ENCODE measurements at regions not wholly inside any gene's neighbourhood (a gene's known extent, or its start where the extent isn't known, plus 50 kb on each side); places are given as distances from the start of the nearest gene placed in this dataset.

- no peak overlapping the region for H3K27ac Mint-ChIP-seq
- peaks cover 16% of the 10 kb centered on the region for H3K4me1 Mint-ChIP-seq (ENCODE audit: low read depth)
- DNase-seq: no peak
- intact Hi-C loops (cut with micrococcal nuclease): no loop called here
- H3K36me3 Mint-ChIP-seq: no peaks in the 10 kb centered on the region
- CTCF ChIA-PET: no interaction called here
- H3K9me3 Mint-ChIP-seq: no peaks in the 10 kb centered on the region
- no peaks in the 10 kb centered on the region for H3K27me3 Mint-ChIP-seq
- no peak overlapping the region for H3K4me3 Mint-ChIP-seq
- POLR2A ChIA-PET: no interaction called here
Measured at GRCh38 chr2:234331966-234332365, 164.9 kb downstream of the ARL4C start.

- no peak overlapping the region for H3K27ac Mint-ChIP-seq
- H3K9me3 Mint-ChIP-seq: no peaks in the 10 kb centered on the region
- peak; percentile 31 for DNase-seq
- H3K4me3 Mint-ChIP-seq: no peak overlapping the region
- ChIA-PET CTCF (no interaction called here), POLR2A (no interaction called here)
- peaks cover 16% of the 10 kb centered on the region for H3K4me1 Mint-ChIP-seq (ENCODE audit: low read depth)
- no peaks in the 10 kb centered on the region for H3K27me3 Mint-ChIP-seq
- H3K36me3 Mint-ChIP-seq: no peaks in the 10 kb centered on the region
- intact Hi-C loops (cut with micrococcal nuclease): no loop called here
Measured at GRCh38 chr2:234331566-234331965, 165.3 kb downstream of the ARL4C start.

- ChIA-PET POLR2A (no interaction called here), CTCF (no interaction called here)
- Mint-ChIP-seq H3K36me3 (no peaks in the 10 kb centered on the region), H3K4me3 (no peak overlapping the region), H3K27me3 (no peaks in the 10 kb centered on the region), H3K4me1 (ENCODE audit: low read depth) (peaks cover 12% of the 10 kb centered on the region), H3K27ac (no peak overlapping the region), H3K9me3 (no peaks in the 10 kb centered on the region)
- no peak for DNase-seq
- intact Hi-C loops (cut with micrococcal nuclease): no loop called here
Measured at GRCh38 chr2:234330902-234331301, 166.0 kb downstream of the ARL4C start.

- H3K27me3 Mint-ChIP-seq: no peaks in the 10 kb centered on the region
- H3K4me3 Mint-ChIP-seq: no peak overlapping the region
- ChIA-PET POLR2A (no interaction called here), CTCF (no interaction called here)
- H3K4me1 Mint-ChIP-seq (ENCODE audit: low read depth): peaks cover 12% of the 10 kb centered on the region
- no peak for DNase-seq
- no peaks in the 10 kb centered on the region for H3K36me3 Mint-ChIP-seq
- H3K27ac Mint-ChIP-seq: no peak overlapping the region
- no peaks in the 10 kb centered on the region for H3K9me3 Mint-ChIP-seq
- intact Hi-C loops (cut with micrococcal nuclease): no loop called here
Measured at GRCh38 chr2:234329202-234329960, 167.5 kb downstream of the ARL4C start.

- no peaks in the 10 kb centered on the region for H3K27me3 Mint-ChIP-seq
- POLR2A ChIA-PET: no interaction called here
- H3K4me1 Mint-ChIP-seq (ENCODE audit: low read depth): peaks cover 19% of the 10 kb centered on the region
- H3K9me3 Mint-ChIP-seq: no peaks in the 10 kb centered on the region
- no peak for DNase-seq
- CTCF ChIA-PET: no interaction called here
- intact Hi-C loops (cut with micrococcal nuclease): no loop called here
- H3K4me3 Mint-ChIP-seq: no peak overlapping the region
- no peaks in the 10 kb centered on the region for H3K36me3 Mint-ChIP-seq
- no peak overlapping the region for H3K27ac Mint-ChIP-seq
Measured at GRCh38 chr2:234328444-234328990, 168.4 kb downstream of the ARL4C start.

- DNase-seq: no peak
- CTCF ChIA-PET: interaction anchor here (0.7 kb wide), 1 partner anchor 52 kb away, joined by 3 read pairs; no protein-coding TSS in a partner anchor
- no peaks in the 10 kb centered on the region for H3K27me3 Mint-ChIP-seq
- no peaks in the 10 kb centered on the region for H3K36me3 Mint-ChIP-seq
- no peaks in the 10 kb centered on the region for H3K9me3 Mint-ChIP-seq
- intact Hi-C loops (cut with micrococcal nuclease): no loop called here
- no peak overlapping the region for H3K4me3 Mint-ChIP-seq
- peaks cover 28% of the 10 kb centered on the region for H3K4me1 Mint-ChIP-seq (ENCODE audit: low read depth)
- POLR2A ChIA-PET: no interaction called here
- no peak overlapping the region for H3K27ac Mint-ChIP-seq
Measured at GRCh38 chr2:234326694-234327093, 170.2 kb downstream of the ARL4C start.

- DNase-seq: no peak
- H3K36me3 Mint-ChIP-seq: no peaks in the 10 kb centered on the region
- CTCF ChIA-PET: interaction anchor here (0.7 kb wide), 1 partner anchor 189 kb away, joined by 3 read pairs; no protein-coding TSS in a partner anchor
- peaks cover 28% of the 10 kb centered on the region for H3K4me1 Mint-ChIP-seq (ENCODE audit: low read depth)
- H3K27me3 Mint-ChIP-seq: no peaks in the 10 kb centered on the region
- H3K4me3 Mint-ChIP-seq: no peak overlapping the region
- H3K9me3 Mint-ChIP-seq: no peaks in the 10 kb centered on the region
- intact Hi-C loops (cut with micrococcal nuclease): no loop called here
- POLR2A ChIA-PET: no interaction called here
- H3K27ac Mint-ChIP-seq: no peak overlapping the region
Measured at GRCh38 chr2:234324116-234324515, 172.8 kb downstream of the ARL4C start.

- peaks cover 32% of the 10 kb centered on the region for H3K4me1 Mint-ChIP-seq (ENCODE audit: low read depth)
- intact Hi-C loops (cut with micrococcal nuclease): loop anchor here (1.0 kb wide), 1 partner anchor 31 kb away; no protein-coding TSS in a partner anchor
- ChIA-PET POLR2A (no interaction called here), CTCF (no interaction called here)
- no peak for DNase-seq
- no peaks in the 10 kb centered on the region for H3K9me3 Mint-ChIP-seq
- H3K36me3 Mint-ChIP-seq: no peaks in the 10 kb centered on the region
- peak overlapping the region; percentile 60 for H3K27ac Mint-ChIP-seq
- H3K4me3 Mint-ChIP-seq: no peak overlapping the region
- no peaks in the 10 kb centered on the region for H3K27me3 Mint-ChIP-seq
Measured at GRCh38 chr2:234322766-234323465, 174.0 kb downstream of the ARL4C start.

GRCh38 chr2:234320066-234320465, 176.8 kb downstream of the ARL4C start:
- DNase-seq: no peak
- CTCF ChIA-PET: no interaction called here
- Mint-ChIP-seq H3K27ac (no peak overlapping the region), H3K27me3 (no peaks in the 10 kb centered on the region), H3K36me3 (no peaks in the 10 kb centered on the region), H3K9me3 (no peaks in the 10 kb centered on the region), H3K4me3 (no peak overlapping the region), H3K4me1 (ENCODE audit: low read depth) (peaks cover 27% of the 10 kb centered on the region)
- intact Hi-C loops (cut with micrococcal nuclease): no loop called here
- POLR2A ChIA-PET: no interaction called here

- H3K4me3 Mint-ChIP-seq: no peak overlapping the region
- peaks cover 14% of the 10 kb centered on the region for H3K4me1 Mint-ChIP-seq (ENCODE audit: low read depth)
- POLR2A ChIA-PET: no interaction called here
- H3K27me3 Mint-ChIP-seq: no peaks in the 10 kb centered on the region
- DNase-seq: no peak
- no peaks in the 10 kb centered on the region for H3K9me3 Mint-ChIP-seq
- H3K27ac Mint-ChIP-seq: no peak overlapping the region
- H3K36me3 Mint-ChIP-seq: no peaks in the 10 kb centered on the region
- CTCF ChIA-PET: no interaction called here
- intact Hi-C loops (cut with micrococcal nuclease): no loop called here
Measured at GRCh38 chr2:234318361-234318760, 178.5 kb downstream of the ARL4C start.

GRCh38 chr2:234313558-234313957, 183.3 kb downstream of the ARL4C start:
- H3K36me3 Mint-ChIP-seq: peaks cover 3% of the 10 kb centered on the region
- DNase-seq: no peak
- H3K9me3 Mint-ChIP-seq: peaks cover 2% of the 10 kb centered on the region
- peaks cover 28% of the 10 kb centered on the region for H3K4me1 Mint-ChIP-seq (ENCODE audit: low read depth)
- no peak overlapping the region for H3K4me3 Mint-ChIP-seq
- ChIA-PET CTCF (no interaction called here), POLR2A (no interaction called here)
- no peak overlapping the region for H3K27ac Mint-ChIP-seq
- no peaks in the 10 kb centered on the region for H3K27me3 Mint-ChIP-seq
- intact Hi-C loops (cut with micrococcal nuclease): no loop called here

GRCh38 chr2:234310166-234310565, 186.7 kb downstream of the ARL4C start:
- peaks cover 3% of the 10 kb centered on the region for H3K36me3 Mint-ChIP-seq
- H3K27ac Mint-ChIP-seq: peak overlapping the region; percentile 21
- no peaks in the 10 kb centered on the region for H3K27me3 Mint-ChIP-seq
- H3K4me1 Mint-ChIP-seq (ENCODE audit: low read depth): peaks cover 52% of the 10 kb centered on the region
- H3K9me3 Mint-ChIP-seq: peaks cover 8% of the 10 kb centered on the region
- H3K4me3 Mint-ChIP-seq: no peak overlapping the region
- ChIA-PET POLR2A (interaction anchor here (3.3 kb wide), 1 partner anchor 18 kb away, joined by 40 read pairs; no protein-coding TSS in a partner anchor), CTCF (interaction anchor here (3.2 kb wide), 1 partner anchor 21 kb away, joined by 20 read pairs; no protein-coding TSS in a partner anchor)
- no peak for DNase-seq
- intact Hi-C loops (cut with micrococcal nuclease): no loop called here

Data from activated CD4-positive, alpha-beta memory T cell treated with anti-CD3 and anti-CD28 coated beads for 36 hours (primary cell).